ENCODE measurements at regions not wholly inside any gene's neighbourhood (a gene's known extent, or its start where the extent isn't known, plus 50 kb on each side); places are given as distances from the start of the nearest gene placed in this dataset.

- DNase-seq = no peak
Measured at GRCh38 chr6:2534406-2535042, 216.2 kb downstream of the MYLK4 start.

- no peak for DNase-seq
Measured at GRCh38 chr6:2531426-2532215, 219.1 kb downstream of the MYLK4 start.

- DNase-seq = no peak
Measured at GRCh38 chr6:2529211-2529719, 221.5 kb downstream of the MYLK4 start.

- DNase-seq = no peak
Measured at GRCh38 chr6:2528156-2528555, 222.6 kb downstream of the MYLK4 start.

GRCh38 chr6:2526766-2527165, 224.0 kb downstream of the MYLK4 start:
- no peak for DNase-seq

- DNase-seq = no peak
Measured at GRCh38 chr6:2524090-2524489, 226.6 kb downstream of the MYLK4 start.

- no peak for DNase-seq
Measured at GRCh38 chr6:2523061-2523460, 227.7 kb downstream of the MYLK4 start.

GRCh38 chr6:2522521-2522920, 228.2 kb downstream of the MYLK4 start:
- DNase-seq = no peak

GRCh38 chr6:2517855-2518473, 232.8 kb downstream of the MYLK4 start:
- no peak for DNase-seq

GRCh38 chr6:2517401-2517800, 233.3 kb downstream of the MYLK4 start:
- no peak for DNase-seq

- DNase-seq = no peak
Measured at GRCh38 chr6:2516059-2516458, 234.7 kb downstream of the MYLK4 start.

- no peak for DNase-seq
Measured at GRCh38 chr6:2514965-2515543, 235.7 kb downstream of the MYLK4 start.

GRCh38 chr6:2512802-2513201, 237.9 kb downstream of the MYLK4 start:
- DNase-seq = no peak

- no peak for DNase-seq
Measured at GRCh38 chr6:2510316-2510715, 240.4 kb downstream of the MYLK4 start.

GRCh38 chr6:2509711-2510110, 241.0 kb downstream of the MYLK4 start:
- DNase-seq = no peak

GRCh38 chr6:2508071-2508470, 242.7 kb downstream of the MYLK4 start:
- no peak for DNase-seq

- DNase-seq = peak; percentile 55
Measured at GRCh38 chr6:2507521-2508037, 243.1 kb downstream of the MYLK4 start.

- DNase-seq = peak; percentile 44
Measured at GRCh38 chr6:2507016-2507415, 243.7 kb downstream of the MYLK4 start.

GRCh38 chr6:2505624-2506023, 245.1 kb downstream of the MYLK4 start:
- DNase-seq = no peak

GRCh38 chr6:2504495-2505064, 246.1 kb downstream of the MYLK4 start:
- DNase-seq = no peak

GRCh38 chr6:2503816-2504494, 246.8 kb downstream of the MYLK4 start:
- no peak for DNase-seq

GRCh38 chr6:2502998-2503674, 247.6 kb downstream of the MYLK4 start:
- no peak for DNase-seq
